NCI-H128 (cell line): ENCODE measurements at regions not wholly inside any gene's neighbourhood (a gene's known extent, or its start where the extent isn't known, plus 50 kb on each side); places are given as distances from the start of the nearest gene placed in this dataset.
"Not testable (repeated sequence)": the region's sequence is repeated elsewhere in the genome, so short reads cannot be mapped to it uniquely, and the experiment has no call there.

ENCODE experiments used
- DNase-seq: peaks from one replicate; lab custom pipeline; 2025; ENCODE audit not compliant: unreplicated experiment; lab: John Stamatoyannopoulos, UW

DNA sequence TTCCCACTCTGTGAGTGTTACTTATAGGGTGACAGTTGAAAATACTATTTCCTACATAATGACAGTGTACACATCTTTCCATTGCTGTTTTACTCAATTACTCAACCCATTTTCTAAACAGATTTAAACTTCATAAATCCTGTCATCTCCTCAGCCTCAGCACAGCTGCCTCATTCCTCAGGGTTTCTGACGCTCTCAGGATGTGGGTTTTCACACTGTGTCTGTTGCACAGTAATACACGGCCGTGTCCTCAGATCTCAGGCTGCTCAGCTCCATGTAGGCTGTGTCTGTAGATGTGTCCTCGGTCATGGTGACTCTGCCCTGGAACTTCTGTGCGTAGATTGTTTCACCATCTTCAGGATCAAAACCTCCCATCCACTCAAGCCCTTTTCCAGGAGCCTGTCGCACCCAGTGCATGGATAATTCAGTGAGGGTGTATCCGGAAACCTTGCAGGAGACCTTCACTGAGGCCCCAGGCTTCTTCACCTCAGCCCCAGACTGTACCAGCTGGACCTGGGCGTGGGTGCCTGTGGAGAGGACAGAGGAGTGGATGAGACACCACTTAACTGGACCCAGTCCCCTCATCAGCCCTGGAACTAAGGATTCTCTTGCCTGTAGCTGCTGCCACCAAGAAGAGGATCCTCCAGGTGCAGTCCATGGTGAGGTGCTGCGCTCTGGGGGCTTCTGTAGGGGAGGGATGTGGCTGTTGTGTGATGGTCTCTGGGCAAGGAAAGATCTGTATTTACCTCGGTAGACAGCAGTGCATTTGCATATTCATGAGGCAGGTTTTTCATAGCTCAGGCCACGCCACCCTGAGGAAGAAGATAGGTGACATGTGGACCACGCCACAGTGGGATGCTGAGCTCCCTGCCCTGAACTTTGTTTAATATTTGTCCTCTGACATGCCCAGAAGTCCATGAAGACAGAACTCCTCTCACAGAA, 750.2 kb downstream of the TMEM121 start:
- DNase-seq, result no peak

GRCh38 chr14:106277503-106277902, 751.1 kb downstream of the TMEM121 start:
- no peak for DNase-seq

DNA sequence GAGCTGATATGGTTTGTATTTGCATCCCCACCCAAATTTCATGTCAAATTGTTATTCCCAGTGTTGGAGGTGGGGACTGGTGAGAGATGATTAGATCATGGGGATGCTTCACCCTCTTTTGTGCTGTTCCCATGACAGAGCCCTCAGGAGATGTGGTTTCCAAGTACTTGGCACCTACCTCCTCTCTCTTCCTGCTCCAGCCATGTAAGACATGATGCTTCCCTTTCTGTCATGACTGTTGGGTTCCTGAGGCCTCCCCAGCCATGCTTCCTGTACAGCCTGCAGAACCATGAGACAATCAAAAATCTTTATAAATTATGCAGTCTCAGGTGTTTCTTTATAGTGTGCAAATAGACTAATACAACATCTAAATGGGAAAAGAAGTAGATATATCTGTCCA, 754.5 kb downstream of the TMEM121 start:
- DNase-seq, result no peak

DNA sequence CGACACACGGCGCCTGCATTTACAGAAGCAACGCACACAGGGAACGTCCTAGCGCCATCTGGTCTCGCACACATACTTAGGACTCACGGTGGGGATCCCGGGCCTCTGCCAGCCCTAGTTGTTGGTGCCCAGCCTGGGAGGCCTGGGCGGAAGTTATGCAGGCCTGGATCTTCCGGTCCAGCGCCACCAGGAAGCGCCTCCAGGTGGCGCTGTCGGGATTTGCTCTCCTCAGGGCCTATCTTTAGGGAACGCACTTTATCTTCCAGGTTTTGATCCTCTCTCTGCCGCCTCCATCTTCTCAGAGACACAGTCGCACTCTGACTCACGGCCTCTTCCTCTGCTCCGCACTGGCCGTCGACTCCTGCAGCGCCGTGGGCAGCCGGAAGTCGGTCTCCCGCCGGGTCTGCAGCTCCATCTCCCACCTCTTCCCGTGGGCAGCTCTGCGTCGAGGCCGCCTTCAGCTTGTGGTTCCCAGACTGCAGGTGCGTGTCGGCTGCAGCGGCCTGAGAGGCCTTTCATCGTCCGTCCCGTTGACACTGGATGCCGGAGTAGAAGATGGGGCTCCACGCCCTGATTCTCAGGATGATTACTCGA, 760.4 kb downstream of the TMEM121 start:
- DNase-seq, result no peak

- no peak for DNase-seq
These were observed 761.1 kb downstream of the TMEM121 start for GRCh38 chr14:106287506-106287905.

DNA sequence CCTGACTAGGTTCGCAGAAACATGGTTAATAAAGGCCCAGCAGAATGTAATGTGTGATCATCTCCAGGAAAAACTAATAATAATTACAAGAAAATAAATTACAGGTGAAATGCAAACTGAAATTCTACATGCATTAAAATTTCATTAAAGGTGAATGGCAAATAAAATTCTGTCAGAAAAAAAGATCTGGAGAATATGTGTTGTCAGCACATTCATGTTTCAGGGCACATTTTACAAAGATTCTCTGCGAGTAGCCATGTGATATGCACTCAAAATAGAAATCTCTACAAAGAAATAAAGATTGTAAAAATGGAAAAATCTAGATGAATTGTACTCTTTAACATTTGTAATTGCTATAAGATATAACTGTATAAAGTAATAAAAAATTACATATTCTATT, 765.2 kb downstream of the TMEM121 start:
- DNase-seq, result no peak

GRCh38 chr14:106294324-106294723, 767.9 kb downstream of the TMEM121 start:
- no peak for DNase-seq

DNA sequence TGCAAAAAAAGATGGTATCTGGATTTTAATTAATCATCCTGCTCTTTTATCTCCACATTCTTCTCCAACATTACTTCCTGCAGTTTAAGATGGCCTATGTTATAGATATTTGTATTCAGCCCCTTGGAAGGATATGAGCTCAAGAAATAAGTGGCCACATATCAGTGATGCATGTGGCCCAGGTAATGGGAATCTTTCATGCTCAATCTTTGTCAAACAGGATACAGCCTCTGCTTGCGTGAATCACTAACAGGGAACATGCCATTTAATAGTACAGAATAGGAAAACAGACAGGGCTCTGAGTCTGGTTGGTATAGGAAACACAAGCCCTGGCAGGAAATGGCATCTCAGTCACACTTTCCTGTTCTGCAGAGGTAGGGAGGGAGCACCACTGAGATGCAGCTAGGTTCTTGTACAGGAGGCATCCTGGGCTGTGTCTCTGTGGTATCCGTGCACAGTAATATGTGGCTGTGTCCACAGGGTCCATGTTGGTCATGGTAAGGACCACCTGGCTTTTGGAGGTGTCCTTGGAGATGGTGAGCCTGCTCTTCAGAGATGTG, 774.6 kb downstream of the TMEM121 start:
- DNase-seq, result not testable (repeated sequence)

GRCh38 chr14:106301609-106302008, 775.2 kb downstream of the TMEM121 start:
- DNase-seq, result not testable (repeated sequence)

GRCh38 chr14:106302661-106303060, 776.3 kb downstream of the TMEM121 start:
- DNase-seq, result no peak

DNA sequence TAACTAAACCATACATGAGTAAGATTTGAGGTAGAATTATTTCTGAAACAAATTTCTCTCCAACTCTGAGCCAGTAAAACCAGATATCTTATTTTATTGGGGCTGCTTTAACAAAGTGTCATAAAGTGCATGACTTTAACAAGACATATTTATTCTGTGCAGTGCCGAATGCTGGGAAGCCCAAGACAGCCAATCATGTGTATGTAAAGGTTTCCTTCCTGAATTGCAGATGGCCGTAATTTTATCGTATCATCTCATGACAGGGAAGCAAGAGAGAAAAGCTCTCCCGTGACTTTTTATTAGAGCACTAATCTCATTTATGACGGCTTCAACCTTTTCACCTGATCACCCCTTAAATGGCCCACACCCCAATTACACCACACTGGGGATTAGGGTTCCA, 777.9 kb downstream of the TMEM121 start:
- DNase-seq, result no peak

DNA sequence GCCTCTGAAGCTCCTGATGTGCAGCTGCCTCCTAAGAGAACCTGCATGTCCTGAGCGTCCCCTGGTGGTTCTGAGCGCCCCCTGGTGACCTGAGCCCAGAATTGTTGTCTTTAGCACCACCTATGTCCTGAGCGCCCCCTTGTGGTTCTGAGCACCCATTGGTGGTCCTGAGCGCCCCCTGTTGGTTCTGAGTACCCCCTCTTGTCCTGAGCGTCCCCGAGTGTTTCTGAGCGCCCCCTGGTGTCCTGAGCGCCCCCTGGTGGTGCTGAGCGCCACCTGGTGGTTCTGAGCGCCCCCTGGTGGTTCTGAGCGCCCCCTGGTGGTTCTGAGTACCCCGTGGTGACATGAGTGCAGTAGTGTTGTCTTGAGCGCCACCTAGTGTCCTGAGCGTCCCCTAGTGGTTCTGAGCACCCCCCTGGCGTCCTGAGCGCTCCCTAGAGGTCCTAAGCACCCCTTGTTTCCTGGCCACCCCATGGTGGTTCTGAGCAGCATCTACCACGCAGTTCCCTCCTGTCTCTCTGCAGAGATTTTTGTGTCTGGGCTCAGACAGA, 782.5 kb downstream of the TMEM121 start:
- DNase-seq, result no peak

- DNase-seq, result no peak
These were observed 783.0 kb downstream of the TMEM121 start for GRCh38 chr14:106309423-106309822.

DNA sequence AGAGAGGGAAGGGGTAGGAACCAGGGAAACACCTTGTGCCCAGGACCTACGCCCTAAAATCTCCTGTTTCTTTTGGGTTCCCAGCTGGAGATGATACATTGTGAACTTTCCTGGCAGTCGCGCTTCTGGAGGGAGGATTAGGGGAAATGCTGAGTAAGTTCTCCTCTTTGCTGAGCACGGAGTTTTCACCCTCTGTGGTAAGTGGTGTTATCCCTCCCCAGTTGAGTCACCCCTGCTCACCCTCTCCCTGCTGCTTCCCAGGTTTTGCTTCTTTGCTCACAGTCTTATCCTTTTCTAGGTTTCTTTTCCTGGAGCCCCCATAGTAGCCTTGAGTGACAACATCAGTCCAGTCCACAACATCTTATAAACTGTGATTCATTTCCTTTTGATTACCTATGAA, 789.1 kb downstream of the TMEM121 start:
- no peak for DNase-seq

GRCh38 chr14:106317593-106317992, 791.2 kb downstream of the TMEM121 start:
- no peak for DNase-seq

- DNase-seq, result no peak
These were observed 792.3 kb downstream of the TMEM121 start for GRCh38 chr14:106318700-106319099.

GRCh38 chr14:106323970-106324369, 797.6 kb downstream of the TMEM121 start:
- DNase-seq, result not testable (repeated sequence)

DNA sequence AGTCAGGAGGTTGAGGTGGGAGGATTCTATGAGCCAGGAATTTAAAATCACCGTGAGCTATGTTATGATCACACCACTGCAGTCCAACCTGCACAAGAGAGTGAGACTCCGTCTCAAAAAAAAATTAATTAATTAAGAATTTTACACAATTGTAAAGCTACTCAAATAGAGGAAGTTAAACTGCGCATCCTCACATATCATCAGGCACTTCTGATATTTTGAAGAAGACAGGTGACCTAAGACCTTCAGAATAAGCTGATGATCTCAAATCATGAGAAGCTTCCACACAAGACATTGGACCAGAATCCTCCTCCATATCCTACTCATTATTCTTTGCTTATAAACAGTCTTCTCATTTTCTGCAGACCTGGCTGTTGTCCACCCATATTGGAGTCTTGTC, 800.9 kb downstream of the TMEM121 start:
- no peak for DNase-seq

GRCh38 chr14:106327702-106328353, 801.4 kb downstream of the TMEM121 start:
- not testable (repeated sequence) for DNase-seq

GRCh38 chr14:106329243-106329642, 802.9 kb downstream of the TMEM121 start:
- DNase-seq, result not testable (repeated sequence)
